ENCODE measurements at regions not wholly inside any gene's neighbourhood (a gene's known extent, or its start where the extent isn't known, plus 50 kb on each side); places are given as distances from the start of the nearest gene placed in this dataset.

- no peaks in the 10 kb centered on the region for H3K4me1 Mint-ChIP-seq (ENCODE audit: low read depth)
- no peak for TF ChIP-seq CTCF (IDR thresholded peaks at IDR 0.05)
- intact Hi-C loops (cut with DNase I, micrococcal nuclease), result no loop called here
- Histone ChIP-seq H3K36me3 (ENCODE audit: insufficient read depth, low read length) (no peaks in the 10 kb centered on the region), H3K4me1 (ENCODE audit: insufficient read depth, low read length) (no peaks in the 10 kb centered on the region), H3K27ac (ENCODE audit: low read depth in 1 of 2, low read length in 2 of 2) (no peak overlapping the region), H3K4me3 (ENCODE audit: low read length) (no peak overlapping the region), H3K9me3 (ENCODE audit: control insufficient read depth in 1 of 2, insufficient read depth in 1 of 2, low read length in 2 of 2) (peaks cover 0 to 8% of the 10 kb centered on the region in 2 experiments), H3K27me3 (ENCODE audit: control insufficient read depth in 1 of 2, insufficient read depth in 2 of 2, low read length in 2 of 2) (no peaks in the 10 kb centered on the region)
- H3K27ac Mint-ChIP-seq, result no peak overlapping the region
- H3K27me3 Mint-ChIP-seq, result no peaks in the 10 kb centered on the region
- peaks cover 14% of the 10 kb centered on the region for H3K9me3 Mint-ChIP-seq
- POLR2A ChIA-PET, result no interaction called here
- H3K4me3 Mint-ChIP-seq, result no peak overlapping the region
- CTCF ChIA-PET, result no interaction called here
- H3K36me3 Mint-ChIP-seq (ENCODE audit: low read depth), result no peaks in the 10 kb centered on the region
- ATAC-seq (ENCODE audit: poor library complexity), result no peak
- DNase-seq, result no peak
Measured at GRCh38 chr4:30802622-30803323, 82.6 kb downstream of the PCDH7 start.

GRCh38 chr4:30808276-30808675 lies 88.1 kb downstream of the PCDH7 start:
- Histone ChIP-seq H3K4me3 (ENCODE audit: low read length) (no peak overlapping the region), H3K9me3 (ENCODE audit: control insufficient read depth in 1 of 2, insufficient read depth in 1 of 2, low read length in 2 of 2) (peaks cover 0 to 8% of the 10 kb centered on the region in 2 experiments), H3K27ac (ENCODE audit: low read depth in 1 of 2, low read length in 2 of 2) (no peak overlapping the region), H3K4me1 (ENCODE audit: insufficient read depth, low read length) (no peaks in the 10 kb centered on the region), H3K36me3 (ENCODE audit: insufficient read depth, low read length) (no peaks in the 10 kb centered on the region), H3K27me3 (ENCODE audit: control insufficient read depth in 1 of 2, insufficient read depth in 2 of 2, low read length in 2 of 2) (no peaks in the 10 kb centered on the region)
- ATAC-seq (ENCODE audit: poor library complexity) (no peak), DNase-seq (no peak)
- intact Hi-C loops (cut with DNase I, micrococcal nuclease), result no loop called here
- POLR2A ChIA-PET, result no interaction called here
- Mint-ChIP-seq H3K4me1 (ENCODE audit: low read depth) (no peaks in the 10 kb centered on the region), H3K36me3 (ENCODE audit: low read depth) (no peaks in the 10 kb centered on the region), H3K27me3 (no peaks in the 10 kb centered on the region), H3K9me3 (peaks cover 8% of the 10 kb centered on the region), H3K27ac (no peak overlapping the region), H3K4me3 (no peak overlapping the region)
- TF ChIP-seq CTCF (IDR thresholded peaks at IDR 0.05), result no peak
- CTCF ChIA-PET, result no interaction called here

GRCh38 chr4:30811296-30811695 lies 91.1 kb downstream of the PCDH7 start:
- TF ChIP-seq CTCF (IDR thresholded peaks at IDR 0.05), result no peak
- Mint-ChIP-seq H3K9me3 (peaks cover 2% of the 10 kb centered on the region), H3K4me3 (no peak overlapping the region), H3K27me3 (no peaks in the 10 kb centered on the region), H3K27ac (no peak overlapping the region), H3K4me1 (ENCODE audit: low read depth) (no peaks in the 10 kb centered on the region), H3K36me3 (ENCODE audit: low read depth) (no peaks in the 10 kb centered on the region)
- Histone ChIP-seq H3K4me3 (ENCODE audit: low read length) (no peak overlapping the region), H3K36me3 (ENCODE audit: insufficient read depth, low read length) (no peaks in the 10 kb centered on the region), H3K9me3 (ENCODE audit: control insufficient read depth in 1 of 2, insufficient read depth in 1 of 2, low read length in 2 of 2) (peaks cover 0 to 5% of the 10 kb centered on the region in 2 experiments), H3K27me3 (ENCODE audit: control insufficient read depth in 1 of 2, insufficient read depth in 2 of 2, low read length in 2 of 2) (no peaks in the 10 kb centered on the region), H3K27ac (ENCODE audit: low read depth in 1 of 2, low read length in 2 of 2) (no peak overlapping the region), H3K4me1 (ENCODE audit: insufficient read depth, low read length) (no peaks in the 10 kb centered on the region)
- CTCF ChIA-PET, result no interaction called here
- ATAC-seq (ENCODE audit: poor library complexity) (no peak), DNase-seq (no peak)
- intact Hi-C loops (cut with DNase I, micrococcal nuclease), result no loop called here
- POLR2A ChIA-PET, result no interaction called here
